ENCODE measurements at regions not wholly inside any gene's neighbourhood (a gene's known extent, or its start where the extent isn't known, plus 50 kb on each side); places are given as distances from the start of the nearest gene placed in this dataset.

GRCh38 chr10:128781637-128782036 is 655.4 kb upstream of the MKI67 start:
- TF ChIP-seq, protein P1, sequence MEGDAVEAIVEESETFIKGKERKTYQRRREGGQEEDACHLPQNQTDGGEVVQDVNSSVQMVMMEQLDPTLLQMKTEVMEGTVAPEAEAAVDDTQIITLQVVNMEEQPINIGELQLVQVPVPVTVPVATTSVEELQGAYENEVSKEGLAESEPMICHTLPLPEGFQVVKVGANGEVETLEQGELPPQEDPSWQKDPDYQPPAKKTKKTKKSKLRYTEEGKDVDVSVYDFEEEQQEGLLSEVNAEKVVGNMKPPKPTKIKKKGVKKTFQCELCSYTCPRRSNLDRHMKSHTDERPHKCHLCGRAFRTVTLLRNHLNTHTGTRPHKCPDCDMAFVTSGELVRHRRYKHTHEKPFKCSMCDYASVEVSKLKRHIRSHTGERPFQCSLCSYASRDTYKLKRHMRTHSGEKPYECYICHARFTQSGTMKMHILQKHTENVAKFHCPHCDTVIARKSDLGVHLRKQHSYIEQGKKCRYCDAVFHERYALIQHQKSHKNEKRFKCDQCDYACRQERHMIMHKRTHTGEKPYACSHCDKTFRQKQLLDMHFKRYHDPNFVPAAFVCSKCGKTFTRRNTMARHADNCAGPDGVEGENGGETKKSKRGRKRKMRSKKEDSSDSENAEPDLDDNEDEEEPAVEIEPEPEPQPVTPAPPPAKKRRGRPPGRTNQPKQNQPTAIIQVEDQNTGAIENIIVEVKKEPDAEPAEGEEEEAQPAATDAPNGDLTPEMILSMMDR (IDR thresholded peaks at IDR 0.05): no peak
- no peak for TF ChIP-seq POLR2A (IDR thresholded peaks at IDR 0.05)
